IMR-90 (cell line): ENCODE measurements at regions not wholly inside any gene's neighbourhood (a gene's known extent, or its start where the extent isn't known, plus 50 kb on each side); places are given as distances from the start of the nearest gene placed in this dataset.

ENCODE experiments used
- ATAC-seq: fragments of 200-7000 bp; cut with Tn5 transposase; 2 replicates; pipeline ENCODE4 v1.9.1; 2020; ENCODE audit warnings: low read depth, mild to moderate bottlenecking, moderate library complexity
- BruUV-seq: library from RNA; stranded (reverse); fragments of 400-500 nt; replicated peaks from 2 replicates; lab custom pipeline; 2021; lab: Mats Ljungman, UMichigan
- CTCF ChIA-PET: fragments of 300-600 bp; formaldehyde crosslinking; extraction: SDS; loops from one replicate; lab custom pipeline; 2021; ENCODE audit warnings: antibody characterized with exemption; lab: Yijun Ruan, JAX
- POLR2A ChIA-PET: fragments of 300-600 bp; sonication (Branson Sonifier 250); formaldehyde crosslinking; loops from one replicate; lab custom pipeline; 2022; ENCODE audit warnings: antibody characterized with exemption; ENCODE audit not compliant: unreplicated experiment; lab: Charles Lee
- DNase-seq: peaks from one replicate; pipeline ENCODE4 v3.0.0; 2013
- H2AFZ ChIP-seq: replicated peaks from 2 replicates; pipeline ENCODE3; 2013; ENCODE audit warnings: low read length, mild to moderate bottlenecking; ENCODE audit not compliant: poor library complexity
- H2AK5ac ChIP-seq: 2 replicates; pipeline ENCODE4 v1.6.1; 2013; ENCODE audit warnings: low read depth, low read length, inconsistent platforms
- H2AK9ac ChIP-seq: replicated peaks from 2 replicates; pipeline ENCODE3; 2013; ENCODE audit warnings: mild to moderate bottlenecking, low read depth, low read length, moderate library complexity; ENCODE audit not compliant: poor library complexity
- H2BK120ac ChIP-seq: 2 replicates; pipeline ENCODE4 v1.6.1; 2013; ENCODE audit warnings: low read depth, low read length, inconsistent platforms
- H2BK15ac ChIP-seq: 3 replicates; pipeline ENCODE4 v1.6.1; 2013; ENCODE audit warnings: low read depth, low read length, inconsistent platforms
- H2BK20ac ChIP-seq: 2 replicates; pipeline ENCODE4 v1.6.1; 2013; ENCODE audit warnings: low read depth, mild to moderate bottlenecking, inconsistent platforms, low read length, moderate library complexity
- H2BK5ac ChIP-seq: 2 replicates; pipeline ENCODE4 v1.6.1; 2013; ENCODE audit warnings: mild to moderate bottlenecking, low read depth, low read length, inconsistent platforms; ENCODE audit not compliant: poor library complexity, severe bottlenecking
- H3K14ac ChIP-seq: replicated peaks from 2 replicates; pipeline ENCODE4 v1.6.1; 2013; ENCODE audit warnings: low read depth, low read length, inconsistent platforms
- H3K18ac ChIP-seq: 2 replicates; pipeline ENCODE4 v1.6.1; 2013; ENCODE audit warnings: low read depth, low read length, control low read depth
- H3K23ac ChIP-seq: 2 replicates; pipeline ENCODE4 v1.6.1; 2013; ENCODE audit warnings: low read depth, low read length, inconsistent platforms
- H3K27ac ChIP-seq: 2 replicates; pipeline ENCODE4 v1.5.1; 2013; ENCODE audit warnings: mild to moderate bottlenecking, control low read depth, low read length; ENCODE audit not compliant: insufficient read depth
- H3K27me3 ChIP-seq: 2 replicates; pipeline ENCODE4 v1.6.1; 2013; ENCODE audit warnings: low read length; ENCODE audit not compliant: control insufficient read depth, insufficient read depth
- H3K36me3 ChIP-seq: 2 replicates; pipeline ENCODE4 v1.6.1; 2013; ENCODE audit warnings: low read length, mixed read lengths; ENCODE audit not compliant: control insufficient read depth, insufficient read depth
- H3K4ac ChIP-seq: 2 replicates; pipeline ENCODE4 v1.6.1; 2013; ENCODE audit warnings: low read depth, low read length, inconsistent platforms
- H3K4me1 ChIP-seq: 2 replicates; pipeline ENCODE4 v1.6.1; 2013; ENCODE audit warnings: low read length, mixed read lengths; ENCODE audit not compliant: control insufficient read depth, insufficient read depth
- H3K4me2 ChIP-seq: 2 replicates; pipeline ENCODE4 v1.6.1; 2013; ENCODE audit warnings: low read depth, mild to moderate bottlenecking, control low read depth, low read length, moderate library complexity
- H3K4me3 ChIP-seq: 2 replicates; pipeline ENCODE4 v1.5.1; 2013; ENCODE audit warnings: low read depth, mild to moderate bottlenecking, control low read depth, low read length, moderate library complexity; ENCODE audit not compliant: insufficient read depth
- H3K56ac ChIP-seq: 2 replicates; pipeline ENCODE4 v1.6.1; 2013; ENCODE audit warnings: low read length, inconsistent platforms; ENCODE audit not compliant: insufficient read depth; ENCODE audit errors: extremely low read depth
- H3K79me1 ChIP-seq, 2 experiments: 2 replicates each; pipeline ENCODE4 v1.6.1; 2013; ENCODE audit warnings: low read length in 2 of 2, inconsistent platforms in 1 of 2, low read depth in 1 of 2
- H3K9ac ChIP-seq: 2 replicates; pipeline ENCODE4 v1.6.1; 2013; ENCODE audit warnings: low read depth, low read length, control low read depth
- H3K9me1 ChIP-seq: 2 replicates; pipeline ENCODE4 v1.6.1; 2013; ENCODE audit warnings: low read length, inconsistent platforms; ENCODE audit not compliant: insufficient read depth
- H3K9me3 ChIP-seq: 2 replicates; pipeline ENCODE4 v1.6.1; 2013; ENCODE audit warnings: low read length; ENCODE audit not compliant: control insufficient read depth, insufficient read depth
- H4K20me1 ChIP-seq: 2 replicates; pipeline ENCODE4 v1.6.1; 2013; ENCODE audit warnings: low read length, inconsistent platforms; ENCODE audit not compliant: insufficient read depth
- H4K5ac ChIP-seq: 2 replicates; pipeline ENCODE4 v1.6.1; 2013; ENCODE audit warnings: mild to moderate bottlenecking, low read depth, low read length, control low read depth
- H4K8ac ChIP-seq, 2 experiments: 2 replicates each; pipeline ENCODE4 v1.6.1; 2013; ENCODE audit warnings: low read depth in 2 of 2, low read length in 2 of 2, control low read depth in 1 of 2, inconsistent platforms in 1 of 2
- H4K91ac ChIP-seq: 2 replicates; pipeline ENCODE4 v1.6.1; 2013; ENCODE audit warnings: low read depth, low read length, inconsistent platforms; ENCODE audit not compliant: insufficient read depth
- BHLHE40 ChIP-seq: fragments of 150-350 bp; IDR thresholded peaks from 2 replicates; pipeline ENCODE4 v1.6.1; 2016; ENCODE audit warnings: mild to moderate bottlenecking, low read depth, low read length
- CEBPB ChIP-seq: IDR thresholded peaks from 2 replicates; pipeline ENCODE4 v1.6.1; 2012; ENCODE audit warnings: low read depth, low read length, improper control_type of control experiment
- ELK1 ChIP-seq: fragments of 150-350 bp; IDR thresholded peaks from 2 replicates; pipeline ENCODE4 v1.6.1; 2016; ENCODE audit warnings: low read depth, mild to moderate bottlenecking, low read length, moderate library complexity, borderline replicate concordance
- FOS ChIP-seq: fragments of 150-350 bp; IDR thresholded peaks from 2 replicates; pipeline ENCODE4 v1.6.1; 2016; ENCODE audit warnings: low read depth, low read length
- MAZ ChIP-seq: IDR thresholded peaks from 2 replicates; pipeline ENCODE4 v1.6.1; 2012; ENCODE audit warnings: low read depth, mild to moderate bottlenecking, low read length, improper control_type of control experiment, moderate library complexity, borderline replicate concordance
- MXI1 ChIP-seq: IDR thresholded peaks from 2 replicates; pipeline ENCODE4 v1.6.1; 2012; ENCODE audit warnings: low read depth, mild to moderate bottlenecking, low read length, moderate library complexity, borderline replicate concordance
- NFE2L2 ChIP-seq: fragments of 150-350 bp; IDR thresholded peaks from 2 replicates; pipeline ENCODE4 v1.6.1; 2016; ENCODE audit warnings: low read depth, mild to moderate bottlenecking, low read length
- POLR2A ChIP-seq: IDR thresholded peaks from 2 replicates; pipeline ENCODE4 v1.6.1; 2012; ENCODE audit warnings: mild to moderate bottlenecking, low read depth, low read length
- RAD21 ChIP-seq: IDR thresholded peaks from 2 replicates; pipeline ENCODE4 v1.6.1; 2012; ENCODE audit warnings: low read length, improper control_type of control experiment
- RCOR1 ChIP-seq: IDR thresholded peaks from 2 replicates; pipeline ENCODE4 v1.6.1; 2012; ENCODE audit warnings: mild to moderate bottlenecking, low read length, improper control_type of control experiment; ENCODE audit not compliant: insufficient replicate concordance
- RFX5 ChIP-seq: IDR thresholded peaks from 2 replicates; pipeline ENCODE4 v1.8.0; 2012; ENCODE audit warnings: low read depth, mild to moderate bottlenecking, low read length, moderate library complexity
- USF2 ChIP-seq: fragments of 150-350 bp; IDR thresholded peaks from 2 replicates; pipeline ENCODE4 v1.6.1; 2017; ENCODE audit warnings: mild to moderate bottlenecking, antibody characterized with exemption, low read length, low read depth
- WGBS, 2 experiments: methylation state at CpG; one replicate each; pipeline versions ENCODE4 v1.1.5 to v1.1.7; 2013; ENCODE audit warnings: missing lambda C conversion rate in 2 of 2; ENCODE audit not compliant: insufficient read length in 1 of 2; ENCODE audit errors: extremely low coverage in 2 of 2; 5-methylcytosine and 5-hydroxymethylcytosine counted together
- dilution Hi-C: fragments of 300-500 bp; cut with HindIII; formaldehyde crosslinking; loops from one replicate; pipeline ENCODE4 v1.14.3; 2018; ENCODE audit warnings: low sequenced_read_pairs; ENCODE audit not compliant: unreplicated experiment
- in situ Hi-C: fragments of 300-500 bp; cut with MboI; formaldehyde crosslinking; loops from 3 replicates; pipeline ENCODE4 v1.14.3; 2019; ENCODE audit warnings: low sequenced_read_pairs, inconsistent platforms, mixed read lengths
- intact Hi-C: fragments of 100-400 bp; cut with micrococcal nuclease; formaldehyde crosslinking; loops from 2 replicates; pipeline ENCODE4 v1.10.0; 2022

- no peak overlapping the region for H2BK120ac ChIP-seq
- intact Hi-C loops (no loop called here), dilution Hi-C loops (no loop called here), in situ Hi-C loops (no loop called here)
- H3K14ac ChIP-seq: no peak overlapping the region
- no peak for TF ChIP-seq RAD21
- TF ChIP-seq MAZ: no peak
- no peak for TF ChIP-seq NFE2L2
- no peak for TF ChIP-seq USF2
- TF ChIP-seq MXI1: no peak
- TF ChIP-seq BHLHE40: no peak
- no peak for TF ChIP-seq FOS
- no peak for TF ChIP-seq RCOR1
- TF ChIP-seq ELK1: no peak
- TF ChIP-seq POLR2A: no peak
- TF ChIP-seq CEBPB: no peak
- no peak for TF ChIP-seq RFX5
- no peak overlapping the region for H4K8ac ChIP-seq
- H2AK5ac ChIP-seq: no peak overlapping the region
- no TSS peak for BruUV-seq
- H3K4me1 ChIP-seq: peaks cover 2% of the 10 kb centered on the region; the same call in 1 of the 2 replicates
- H2BK20ac ChIP-seq: no peak overlapping the region
- H2BK5ac ChIP-seq: no peak overlapping the region
- H4K91ac ChIP-seq: no peak overlapping the region
- no peak overlapping the region for H3K23ac ChIP-seq
- no peak overlapping the region for H3K9ac ChIP-seq
- H3K9me1 ChIP-seq: 0 out of 2 replicates have a peak, but pooled peaks cover 3% of the 10 kb centered on the region
- H4K5ac ChIP-seq: no peak overlapping the region
- H3K79me1 ChIP-seq: no peaks in the 10 kb centered on the region
- no peak overlapping the region for H3K27ac ChIP-seq
- DNase-seq (no peak), ATAC-seq (no peak)
- CTCF ChIA-PET: no interaction called here
- no peak overlapping the region for H3K18ac ChIP-seq
- H3K4me3 ChIP-seq: no peak overlapping the region
- no peak overlapping the region for H2AFZ ChIP-seq
- no peak overlapping the region for H2AK9ac ChIP-seq
- POLR2A ChIA-PET: no interaction called here
- H3K36me3 ChIP-seq: no peaks in the 10 kb centered on the region
- H2BK15ac ChIP-seq: no peak overlapping the region
- H4K20me1 ChIP-seq: no peaks in the 10 kb centered on the region
- H3K27me3 ChIP-seq: no peaks in the 10 kb centered on the region
- no peaks in the 10 kb centered on the region for H3K9me3 ChIP-seq
- H3K4ac ChIP-seq: no peak overlapping the region
- H3K56ac ChIP-seq: no peak overlapping the region
- WGBS, 2 experiments: no CpG with 5 or more reads among the region's 3 CpGs
- H3K4me2 ChIP-seq: no peak overlapping the region
Measured at GRCh38 chr18:42181474-42181873, 226.4 kb downstream of the PIK3C3 start.
